SK-N-SH treated with all-trans-retinoic acid at 6 μM for 48 hours (cell line): ENCODE measurements at regions not wholly inside any gene's neighbourhood (a gene's known extent, or its start where the extent isn't known, plus 50 kb on each side); places are given as distances from the start of the nearest gene placed in this dataset.

Experiments used
- ARNTL ChIP-seq: fragments of 450-650 bp; formaldehyde crosslinking; IDR thresholded peaks from 2 replicates; pipeline ENCODE4 v1.5.0; 2020; ENCODE audit warnings: low read depth, mild to moderate bottlenecking, moderate library complexity, borderline replicate concordance
- CSDC2 ChIP-seq: fragments of 250-450 bp; sonication (Bioruptor Pico); IDR thresholded peaks from 2 replicates; pipeline ENCODE4 v1.5.0; 2020; ENCODE audit warnings: mild to moderate bottlenecking, moderate library complexity
- ESRRG ChIP-seq: fragments of 250-450 bp; sonication (Bioruptor Pico); IDR thresholded peaks from 2 replicates; pipeline ENCODE4 v1.6.1; 2021; ENCODE audit warnings: mild to moderate bottlenecking
- GLIS3 ChIP-seq: fragments of 250-450 bp; sonication (Bioruptor Pico); IDR thresholded peaks from 2 replicates; pipeline ENCODE4 v1.5.0; 2020; ENCODE audit warnings: mild to moderate bottlenecking, moderate library complexity
- OSR1 ChIP-seq: fragments of 250-450 bp; sonication (Bioruptor Pico); IDR thresholded peaks from 2 replicates; pipeline ENCODE4 v1.8.0; 2022; ENCODE audit warnings: moderate library complexity, mild to moderate bottlenecking, inconsistent platforms
- PPARA ChIP-seq: fragments of 250-450 bp; sonication (Bioruptor Pico); IDR thresholded peaks from 2 replicates; pipeline ENCODE4 v1.5.0; 2020; ENCODE audit warnings: mild to moderate bottlenecking, borderline replicate concordance
- RARB ChIP-seq: fragments of 250-450 bp; sonication (Bioruptor Pico); IDR thresholded peaks from 2 replicates; pipeline ENCODE4 v1.8.0; 2021; ENCODE audit warnings: mild to moderate bottlenecking, moderate library complexity
- SNAI2 ChIP-seq: fragments of 250-450 bp; sonication (Bioruptor Pico); IDR thresholded peaks from 2 replicates; pipeline ENCODE4 v1.5.0; 2020; ENCODE audit warnings: mild to moderate bottlenecking, moderate library complexity
- TOX ChIP-seq: fragments of 250-450 bp; sonication (Bioruptor Pico); IDR thresholded peaks from 2 replicates; pipeline ENCODE4 v1.8.0; 2021; ENCODE audit warnings: mild to moderate bottlenecking, moderate library complexity, borderline replicate concordance
- ZFP3 ChIP-seq: fragments of 250-450 bp; sonication (Bioruptor Pico); IDR thresholded peaks from 2 replicates; pipeline ENCODE4 v1.5.0; 2020; ENCODE audit warnings: mild to moderate bottlenecking, moderate library complexity
- ZNF8 ChIP-seq: fragments of 450-650 bp; formaldehyde crosslinking; IDR thresholded peaks from 2 replicates; pipeline ENCODE4 v1.5.0; 2020; ENCODE audit warnings: mild to moderate bottlenecking, moderate library complexity
- TF ChIP-seq, protein P1 (sequence below): fragments of 250-450 bp; sonication (Bioruptor Pico); IDR thresholded peaks from 2 replicates; pipeline ENCODE4 v1.5.1; 2020; ENCODE audit warnings: low read depth, mild to moderate bottlenecking, moderate library complexity
- TF ChIP-seq, protein P2 (sequence below): fragments of 250-450 bp; sonication (Bioruptor Pico); IDR thresholded peaks from 2 replicates; pipeline ENCODE4 v1.8.0; 2020; ENCODE audit warnings: mild to moderate bottlenecking, moderate library complexity, borderline replicate concordance

DNA sequence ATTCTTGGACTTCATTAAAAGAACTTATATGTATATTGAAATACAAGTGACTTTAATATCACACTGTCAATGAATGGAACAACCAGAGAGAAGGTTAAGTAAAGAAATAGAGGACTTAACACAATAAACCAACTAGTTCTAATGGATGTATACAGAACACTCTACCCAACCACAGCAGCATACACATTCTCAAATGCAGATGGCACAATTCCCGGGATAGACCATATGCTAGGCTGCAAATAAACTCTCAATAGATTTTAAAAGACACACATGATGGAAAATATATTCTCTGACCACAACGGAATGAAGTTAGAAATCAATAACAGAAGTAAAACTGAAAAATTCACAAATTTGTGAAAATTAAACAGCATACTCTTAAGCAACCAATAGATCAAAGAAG is 214.3 kb upstream of the LINGO1 start:
- TF ChIP-seq ZNF8 (CRISPR knock-in tag) (no peak), OSR1 (no peak), CSDC2 (CRISPR knock-in tag) (no peak), PPARA (CRISPR knock-in tag) (no peak), ARNTL (CRISPR knock-in tag) (no peak), ESRRG (no peak), SNAI2 (no peak), TOX (CRISPR knock-in tag) (no peak), RARB (CRISPR knock-in tag) (no peak), GLIS3 (CRISPR knock-in tag) (no peak), ZFP3 (CRISPR knock-in tag) (no peak)
- TF ChIP-seq, protein P1, sequence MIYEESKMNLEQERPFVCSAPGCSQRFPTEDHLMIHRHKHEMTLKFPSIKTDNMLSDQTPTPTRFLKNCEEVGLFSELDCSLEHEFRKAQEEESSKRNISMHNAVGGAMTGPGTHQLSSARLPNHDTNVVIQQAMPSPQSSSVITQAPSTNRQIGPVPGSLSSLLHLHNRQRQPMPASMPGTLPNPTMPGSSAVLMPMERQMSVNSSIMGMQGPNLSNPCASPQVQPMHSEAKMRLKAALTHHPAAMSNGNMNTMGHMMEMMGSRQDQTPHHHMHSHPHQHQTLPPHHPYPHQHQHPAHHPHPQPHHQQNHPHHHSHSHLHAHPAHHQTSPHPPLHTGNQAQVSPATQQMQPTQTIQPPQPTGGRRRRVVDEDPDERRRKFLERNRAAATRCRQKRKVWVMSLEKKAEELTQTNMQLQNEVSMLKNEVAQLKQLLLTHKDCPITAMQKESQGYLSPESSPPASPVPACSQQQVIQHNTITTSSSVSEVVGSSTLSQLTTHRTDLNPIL, result no peak
- TF ChIP-seq, protein P2, sequence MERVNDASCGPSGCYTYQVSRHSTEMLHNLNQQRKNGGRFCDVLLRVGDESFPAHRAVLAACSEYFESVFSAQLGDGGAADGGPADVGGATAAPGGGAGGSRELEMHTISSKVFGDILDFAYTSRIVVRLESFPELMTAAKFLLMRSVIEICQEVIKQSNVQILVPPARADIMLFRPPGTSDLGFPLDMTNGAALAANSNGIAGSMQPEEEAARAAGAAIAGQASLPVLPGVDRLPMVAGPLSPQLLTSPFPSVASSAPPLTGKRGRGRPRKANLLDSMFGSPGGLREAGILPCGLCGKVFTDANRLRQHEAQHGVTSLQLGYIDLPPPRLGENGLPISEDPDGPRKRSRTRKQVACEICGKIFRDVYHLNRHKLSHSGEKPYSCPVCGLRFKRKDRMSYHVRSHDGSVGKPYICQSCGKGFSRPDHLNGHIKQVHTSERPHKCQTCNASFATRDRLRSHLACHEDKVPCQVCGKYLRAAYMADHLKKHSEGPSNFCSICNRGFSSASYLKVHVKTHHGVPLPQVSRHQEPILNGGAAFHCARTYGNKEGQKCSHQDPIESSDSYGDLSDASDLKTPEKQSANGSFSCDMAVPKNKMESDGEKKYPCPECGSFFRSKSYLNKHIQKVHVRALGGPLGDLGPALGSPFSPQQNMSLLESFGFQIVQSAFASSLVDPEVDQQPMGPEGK (CRISPR knock-in tag), result no peak
